A549 (cell line): ENCODE measurements at regions not wholly inside any gene's neighbourhood (a gene's known extent, or its start where the extent isn't known, plus 50 kb on each side); places are given as distances from the start of the nearest gene placed in this dataset.

Experiments
- EHF ChIP-seq: fragments of 250-450 bp; sonication (Bioruptor Pico); IDR thresholded peaks from 2 replicates; pipeline ENCODE4 v1.5.0; 2020; ENCODE audit warnings: mild to moderate bottlenecking
- POLR2A ChIP-seq: IDR thresholded peaks from 2 replicates; pipeline ENCODE4 v1.6.1; 2012; ENCODE audit warnings: mild to moderate bottlenecking, low read length
- SREBF2 ChIP-seq: fragments of 450-650 bp; IDR thresholded peaks from 2 replicates; pipeline ENCODE4 v1.6.1; 2014; ENCODE audit warnings: mild to moderate bottlenecking, moderate library complexity
- TF ChIP-seq, protein P1 (sequence below): fragments of >200 bp; sonication (Bioruptor Twin); formaldehyde crosslinking; IDR thresholded peaks from 3 replicates; pipeline ENCODE4 v1.5.1; 2016

DNA sequence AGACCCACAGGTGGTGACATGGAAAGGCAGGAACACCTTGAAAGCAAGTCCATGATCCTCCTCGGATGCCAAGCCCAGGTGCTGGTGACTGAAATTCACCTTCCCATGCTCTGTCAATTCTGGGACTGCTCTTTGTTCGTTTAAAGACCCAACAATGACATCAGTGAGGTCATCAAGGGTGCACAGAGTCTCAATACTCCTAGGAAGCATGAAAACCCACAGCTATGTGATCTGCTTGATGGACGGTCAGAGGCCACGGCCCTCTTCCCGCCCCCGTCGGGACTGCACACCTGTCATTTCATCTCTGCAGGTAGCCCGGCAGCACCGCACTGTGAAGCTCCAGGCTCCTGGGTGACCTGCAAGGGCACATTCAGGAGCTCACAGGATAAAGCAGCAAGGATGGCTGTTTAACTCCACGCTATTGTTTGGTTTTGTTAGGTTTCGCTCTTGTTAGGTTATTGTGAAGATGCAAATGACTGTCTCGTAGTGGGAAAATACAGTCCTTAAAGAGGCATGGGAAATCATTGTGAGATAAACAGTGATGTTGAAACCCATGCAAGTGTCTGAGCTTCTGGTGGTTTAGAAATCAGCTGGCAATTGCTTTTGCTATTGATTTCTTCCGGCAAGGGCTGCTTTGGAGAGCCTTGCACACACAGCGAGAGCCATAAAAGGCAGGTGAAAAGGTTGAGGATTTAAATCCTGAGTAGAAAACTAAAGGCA is 124.8 kb upstream of the AJAP1 start:
- TF ChIP-seq EHF (CRISPR knock-in tag): no peak
- TF ChIP-seq, protein P1, sequence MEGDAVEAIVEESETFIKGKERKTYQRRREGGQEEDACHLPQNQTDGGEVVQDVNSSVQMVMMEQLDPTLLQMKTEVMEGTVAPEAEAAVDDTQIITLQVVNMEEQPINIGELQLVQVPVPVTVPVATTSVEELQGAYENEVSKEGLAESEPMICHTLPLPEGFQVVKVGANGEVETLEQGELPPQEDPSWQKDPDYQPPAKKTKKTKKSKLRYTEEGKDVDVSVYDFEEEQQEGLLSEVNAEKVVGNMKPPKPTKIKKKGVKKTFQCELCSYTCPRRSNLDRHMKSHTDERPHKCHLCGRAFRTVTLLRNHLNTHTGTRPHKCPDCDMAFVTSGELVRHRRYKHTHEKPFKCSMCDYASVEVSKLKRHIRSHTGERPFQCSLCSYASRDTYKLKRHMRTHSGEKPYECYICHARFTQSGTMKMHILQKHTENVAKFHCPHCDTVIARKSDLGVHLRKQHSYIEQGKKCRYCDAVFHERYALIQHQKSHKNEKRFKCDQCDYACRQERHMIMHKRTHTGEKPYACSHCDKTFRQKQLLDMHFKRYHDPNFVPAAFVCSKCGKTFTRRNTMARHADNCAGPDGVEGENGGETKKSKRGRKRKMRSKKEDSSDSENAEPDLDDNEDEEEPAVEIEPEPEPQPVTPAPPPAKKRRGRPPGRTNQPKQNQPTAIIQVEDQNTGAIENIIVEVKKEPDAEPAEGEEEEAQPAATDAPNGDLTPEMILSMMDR: no peak
- no peak for TF ChIP-seq POLR2A
- TF ChIP-seq SREBF2: no peak
